Testis (tissue), 2 donors: ENCODE measurements at regions not wholly inside any gene's neighbourhood (a gene's known extent, or its start where the extent isn't known, plus 50 kb on each side); places are given as distances from the start of the nearest gene placed in this dataset.

Source experiments
- POLR2A ChIP-seq: fragments of 450-650 bp; IDR thresholded peaks from one replicate; pipeline ENCODE4 v1.6.1; 2017; ENCODE audit warnings: antibody characterized with exemption, mild to moderate bottlenecking, moderate library complexity
- TF ChIP-seq, protein P1 (sequence below), 3 experiments: fragments of 450-650 bp in 2 of 3; fragments of 200-600 bp in 1 of 3; sonication (generic) in 1 of 3; IDR thresholded peaks; one replicate each; pipeline ENCODE4 v1.5.1; 2016 to 2019; ENCODE audit warnings: antibody characterized with exemption in 3 of 3, mild to moderate bottlenecking in 2 of 3, moderate library complexity in 1 of 3

- TF ChIP-seq, protein P1, sequence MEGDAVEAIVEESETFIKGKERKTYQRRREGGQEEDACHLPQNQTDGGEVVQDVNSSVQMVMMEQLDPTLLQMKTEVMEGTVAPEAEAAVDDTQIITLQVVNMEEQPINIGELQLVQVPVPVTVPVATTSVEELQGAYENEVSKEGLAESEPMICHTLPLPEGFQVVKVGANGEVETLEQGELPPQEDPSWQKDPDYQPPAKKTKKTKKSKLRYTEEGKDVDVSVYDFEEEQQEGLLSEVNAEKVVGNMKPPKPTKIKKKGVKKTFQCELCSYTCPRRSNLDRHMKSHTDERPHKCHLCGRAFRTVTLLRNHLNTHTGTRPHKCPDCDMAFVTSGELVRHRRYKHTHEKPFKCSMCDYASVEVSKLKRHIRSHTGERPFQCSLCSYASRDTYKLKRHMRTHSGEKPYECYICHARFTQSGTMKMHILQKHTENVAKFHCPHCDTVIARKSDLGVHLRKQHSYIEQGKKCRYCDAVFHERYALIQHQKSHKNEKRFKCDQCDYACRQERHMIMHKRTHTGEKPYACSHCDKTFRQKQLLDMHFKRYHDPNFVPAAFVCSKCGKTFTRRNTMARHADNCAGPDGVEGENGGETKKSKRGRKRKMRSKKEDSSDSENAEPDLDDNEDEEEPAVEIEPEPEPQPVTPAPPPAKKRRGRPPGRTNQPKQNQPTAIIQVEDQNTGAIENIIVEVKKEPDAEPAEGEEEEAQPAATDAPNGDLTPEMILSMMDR (IDR thresholded peaks at IDR 0.05) = no peak
- no peak for TF ChIP-seq POLR2A
Observed at GRCh38 chr10:91164520-91165065, 55.9 kb upstream of the PCGF5 start.
